Liver (tissue), 3 donors: ENCODE measurements at regions not wholly inside any gene's neighbourhood (a gene's known extent, or its start where the extent isn't known, plus 50 kb on each side); places are given as distances from the start of the nearest gene placed in this dataset.

Source experiments
- GABPA ChIP-seq, 2 donors: IDR thresholded peaks in 1 of 2; conservative IDR thresholded peaks in 1 of 2; 2 replicates each; pipeline ENCODE4 v1.6.1; 2016; ENCODE audit warnings: antibody characterized with exemption in 2 of 2, mild to moderate bottlenecking in 1 of 2, moderate library complexity in 1 of 2
- SP1 ChIP-seq: IDR thresholded peaks from 2 replicates; pipeline ENCODE4 v1.6.1; 2018; ENCODE audit warnings: antibody characterized with exemption, mild to moderate bottlenecking
- TF ChIP-seq, protein P1 (sequence below): fragments of 150-350 bp; IDR thresholded peaks from 2 replicates; pipeline ENCODE4 v1.5.1; 2017; ENCODE audit warnings: improper control_type of control experiment, low read depth, low read length; ENCODE audit not compliant: missing input control
- TF ChIP-seq, protein P2 (sequence below): IDR thresholded peaks from 2 replicates; pipeline ENCODE4 v1.6.1; 2016; ENCODE audit warnings: antibody characterized with exemption, mild to moderate bottlenecking
- donor health status: healthy.
- donor health status: healthy.

DNA sequence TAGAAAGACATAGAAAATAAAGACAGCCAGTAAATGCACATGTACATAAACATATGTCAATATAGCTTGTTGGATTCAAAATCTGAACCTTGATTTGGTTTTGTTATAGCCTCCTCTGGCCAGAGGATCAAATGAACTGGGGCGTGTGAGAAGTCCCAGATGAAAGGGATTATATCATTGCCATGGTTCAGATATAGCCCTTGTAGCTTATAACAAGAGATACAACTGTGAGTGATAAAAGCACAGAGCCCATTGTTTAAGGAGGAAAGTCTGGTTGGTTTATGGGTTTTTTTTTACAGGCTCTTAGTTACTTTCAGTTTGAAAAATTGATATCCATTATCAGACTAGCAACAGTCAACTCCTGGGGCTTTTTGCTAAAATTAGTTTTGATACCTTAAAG, 101.7 kb upstream of the GLRA2 start:
- TF ChIP-seq, protein P1, sequence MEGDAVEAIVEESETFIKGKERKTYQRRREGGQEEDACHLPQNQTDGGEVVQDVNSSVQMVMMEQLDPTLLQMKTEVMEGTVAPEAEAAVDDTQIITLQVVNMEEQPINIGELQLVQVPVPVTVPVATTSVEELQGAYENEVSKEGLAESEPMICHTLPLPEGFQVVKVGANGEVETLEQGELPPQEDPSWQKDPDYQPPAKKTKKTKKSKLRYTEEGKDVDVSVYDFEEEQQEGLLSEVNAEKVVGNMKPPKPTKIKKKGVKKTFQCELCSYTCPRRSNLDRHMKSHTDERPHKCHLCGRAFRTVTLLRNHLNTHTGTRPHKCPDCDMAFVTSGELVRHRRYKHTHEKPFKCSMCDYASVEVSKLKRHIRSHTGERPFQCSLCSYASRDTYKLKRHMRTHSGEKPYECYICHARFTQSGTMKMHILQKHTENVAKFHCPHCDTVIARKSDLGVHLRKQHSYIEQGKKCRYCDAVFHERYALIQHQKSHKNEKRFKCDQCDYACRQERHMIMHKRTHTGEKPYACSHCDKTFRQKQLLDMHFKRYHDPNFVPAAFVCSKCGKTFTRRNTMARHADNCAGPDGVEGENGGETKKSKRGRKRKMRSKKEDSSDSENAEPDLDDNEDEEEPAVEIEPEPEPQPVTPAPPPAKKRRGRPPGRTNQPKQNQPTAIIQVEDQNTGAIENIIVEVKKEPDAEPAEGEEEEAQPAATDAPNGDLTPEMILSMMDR: no peak
- TF ChIP-seq SP1 (no peak), GABPA (IDR thresholded peaks at IDR 0.05 in 1 of 2, conservative IDR thresholded peaks at IDR 0.05 in 1 of 2) (no peak)
- TF ChIP-seq, protein P2, sequence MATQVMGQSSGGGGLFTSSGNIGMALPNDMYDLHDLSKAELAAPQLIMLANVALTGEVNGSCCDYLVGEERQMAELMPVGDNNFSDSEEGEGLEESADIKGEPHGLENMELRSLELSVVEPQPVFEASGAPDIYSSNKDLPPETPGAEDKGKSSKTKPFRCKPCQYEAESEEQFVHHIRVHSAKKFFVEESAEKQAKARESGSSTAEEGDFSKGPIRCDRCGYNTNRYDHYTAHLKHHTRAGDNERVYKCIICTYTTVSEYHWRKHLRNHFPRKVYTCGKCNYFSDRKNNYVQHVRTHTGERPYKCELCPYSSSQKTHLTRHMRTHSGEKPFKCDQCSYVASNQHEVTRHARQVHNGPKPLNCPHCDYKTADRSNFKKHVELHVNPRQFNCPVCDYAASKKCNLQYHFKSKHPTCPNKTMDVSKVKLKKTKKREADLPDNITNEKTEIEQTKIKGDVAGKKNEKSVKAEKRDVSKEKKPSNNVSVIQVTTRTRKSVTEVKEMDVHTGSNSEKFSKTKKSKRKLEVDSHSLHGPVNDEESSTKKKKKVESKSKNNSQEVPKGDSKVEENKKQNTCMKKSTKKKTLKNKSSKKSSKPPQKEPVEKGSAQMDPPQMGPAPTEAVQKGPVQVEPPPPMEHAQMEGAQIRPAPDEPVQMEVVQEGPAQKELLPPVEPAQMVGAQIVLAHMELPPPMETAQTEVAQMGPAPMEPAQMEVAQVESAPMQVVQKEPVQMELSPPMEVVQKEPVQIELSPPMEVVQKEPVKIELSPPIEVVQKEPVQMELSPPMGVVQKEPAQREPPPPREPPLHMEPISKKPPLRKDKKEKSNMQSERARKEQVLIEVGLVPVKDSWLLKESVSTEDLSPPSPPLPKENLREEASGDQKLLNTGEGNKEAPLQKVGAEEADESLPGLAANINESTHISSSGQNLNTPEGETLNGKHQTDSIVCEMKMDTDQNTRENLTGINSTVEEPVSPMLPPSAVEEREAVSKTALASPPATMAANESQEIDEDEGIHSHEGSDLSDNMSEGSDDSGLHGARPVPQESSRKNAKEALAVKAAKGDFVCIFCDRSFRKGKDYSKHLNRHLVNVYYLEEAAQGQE: no peak
